ENCODE measurements at regions not wholly inside any gene's neighbourhood (a gene's known extent, or its start where the extent isn't known, plus 50 kb on each side); places are given as distances from the start of the nearest gene placed in this dataset.
"Not testable (repeated sequence)": the region's sequence is repeated elsewhere in the genome, so short reads cannot be mapped to it uniquely, and the experiment has no call there.

GRCh38 chr2:105989803-105990202, 204.3 kb downstream of the UXS1 start:
- H3K9ac ChIP-seq (ENCODE audit: low read length); H2BK5ac ChIP-seq (ENCODE audit: low read depth, low read length, poor library complexity); DNase-seq; H3K27me3 ChIP-seq (ENCODE audit: insufficient read depth, low read length); H2BK120ac ChIP-seq (ENCODE audit: insufficient read depth, low read length, poor library complexity); H2AK5ac ChIP-seq (ENCODE audit: low read length); H3K4me3 ChIP-seq (ENCODE audit: low read depth, low read length); H4K8ac ChIP-seq (ENCODE audit: low read depth, low read length); H3K18ac ChIP-seq (ENCODE audit: low read length); H3K4me1 ChIP-seq (ENCODE audit: control insufficient read depth in 1 of 2, insufficient read depth in 2 of 2, low read length in 2 of 2); H3K79me2 ChIP-seq (ENCODE audit: control insufficient read depth, insufficient read depth, low read length, poor library complexity); H3K4ac ChIP-seq (ENCODE audit: low read depth, low read length); H3K4me2 ChIP-seq (ENCODE audit: low read length); H4K12ac ChIP-seq (ENCODE audit: low read depth, low read length); H3K36me3 ChIP-seq (ENCODE audit: control insufficient read depth in 1 of 2, insufficient read depth in 2 of 2, low read length in 2 of 2); H4K91ac ChIP-seq (ENCODE audit: low read depth, low read length); H3K14ac ChIP-seq (ENCODE audit: low read length); H2BK12ac ChIP-seq (ENCODE audit: low read length); H3K27ac ChIP-seq (ENCODE audit: low read depth, low read length); H3K23ac ChIP-seq (ENCODE audit: low read length); H3K79me1 ChIP-seq (ENCODE audit: low read length); H2AFZ ChIP-seq (ENCODE audit: insufficient read depth, low read length, poor library complexity): not testable (repeated sequence)
- H3K9me3 ChIP-seq (ENCODE audit: insufficient read depth, low read depth, low read length) = peaks cover 11% of the 10 kb centered on the region
- WGBS (ENCODE audit: extremely low coverage, insufficient coverage, insufficient read length) = no CpG with 5 or more reads among the region's 2 CpGs

- Histone ChIP-seq H3K9ac (ENCODE audit: low read length) (no peak overlapping the region), H3K4me3 (ENCODE audit: low read depth, low read length) (no peak overlapping the region), H3K14ac (ENCODE audit: low read length) (no peak overlapping the region), H3K23ac (ENCODE audit: low read length) (no peak overlapping the region), H3K79me2 (ENCODE audit: control insufficient read depth, insufficient read depth, low read length, poor library complexity) (no peaks in the 10 kb centered on the region), H3K4ac (ENCODE audit: low read depth, low read length) (no peak overlapping the region), H3K36me3 (ENCODE audit: control insufficient read depth in 1 of 2, insufficient read depth in 2 of 2, low read length in 2 of 2) (no peaks in the 10 kb centered on the region), H3K9me3 (ENCODE audit: insufficient read depth, low read depth, low read length) (peaks cover 8% of the 10 kb centered on the region), H2AK5ac (ENCODE audit: low read length) (no peak overlapping the region), H3K18ac (ENCODE audit: low read length) (no peak overlapping the region), H3K27me3 (ENCODE audit: insufficient read depth, low read length) (no peaks in the 10 kb centered on the region), H4K8ac (ENCODE audit: low read depth, low read length) (no peak overlapping the region), H2AFZ (ENCODE audit: insufficient read depth, low read length, poor library complexity) (no peak overlapping the region), H4K91ac (ENCODE audit: low read depth, low read length) (no peak overlapping the region), H2BK120ac (ENCODE audit: insufficient read depth, low read length, poor library complexity) (no peak overlapping the region), H3K79me1 (ENCODE audit: low read length) (no peaks in the 10 kb centered on the region), H2BK5ac (ENCODE audit: low read depth, low read length, poor library complexity) (no peak overlapping the region), H3K4me1 (ENCODE audit: control insufficient read depth in 1 of 2, insufficient read depth in 2 of 2, low read length in 2 of 2) (no peaks in the 10 kb centered on the region), H3K4me2 (ENCODE audit: low read length) (no peak overlapping the region), H4K12ac (ENCODE audit: low read depth, low read length) (no peak overlapping the region), H2BK12ac (ENCODE audit: low read length) (no peak overlapping the region), H3K27ac (ENCODE audit: low read depth, low read length) (no peak overlapping the region)
- no peak for DNase-seq
Measured at GRCh38 chr2:105989070-105989469, 205.0 kb downstream of the UXS1 start.

GRCh38 chr2:105977807-105978206, 216.3 kb downstream of the UXS1 start:
- Histone ChIP-seq H3K23ac (ENCODE audit: low read length) (no peak overlapping the region), H2BK12ac (ENCODE audit: low read length) (no peak overlapping the region), H3K4me2 (ENCODE audit: low read length) (no peak overlapping the region), H3K4ac (ENCODE audit: low read depth, low read length) (no peak overlapping the region), H2AK5ac (ENCODE audit: low read length) (no peak overlapping the region), H3K27ac (ENCODE audit: low read depth, low read length) (no peak overlapping the region), H3K9me3 (ENCODE audit: insufficient read depth, low read depth, low read length) (peaks cover 6% of the 10 kb centered on the region), H4K91ac (ENCODE audit: low read depth, low read length) (no peak overlapping the region), H2BK5ac (ENCODE audit: low read depth, low read length, poor library complexity) (no peak overlapping the region), H3K79me1 (ENCODE audit: low read length) (no peaks in the 10 kb centered on the region), H2BK120ac (ENCODE audit: insufficient read depth, low read length, poor library complexity) (no peak overlapping the region), H2AFZ (ENCODE audit: insufficient read depth, low read length, poor library complexity) (no peak overlapping the region), H3K4me3 (ENCODE audit: low read depth, low read length) (no peak overlapping the region), H3K27me3 (ENCODE audit: insufficient read depth, low read length) (no peaks in the 10 kb centered on the region), H3K4me1 (ENCODE audit: control insufficient read depth in 1 of 2, insufficient read depth in 2 of 2, low read length in 2 of 2) (no peaks in the 10 kb centered on the region), H3K36me3 (ENCODE audit: control insufficient read depth in 1 of 2, insufficient read depth in 2 of 2, low read length in 2 of 2) (no peaks in the 10 kb centered on the region), H3K9ac (ENCODE audit: low read length) (no peak overlapping the region), H3K18ac (ENCODE audit: low read length) (no peak overlapping the region), H4K12ac (ENCODE audit: low read depth, low read length) (no peak overlapping the region), H3K14ac (ENCODE audit: low read length) (no peak overlapping the region), H4K8ac (ENCODE audit: low read depth, low read length) (no peak overlapping the region), H3K79me2 (ENCODE audit: control insufficient read depth, insufficient read depth, low read length, poor library complexity) (no peaks in the 10 kb centered on the region)
- DNase-seq = no peak
- no CpG with 5 or more reads among the region's 1 CpG for WGBS (ENCODE audit: extremely low coverage, insufficient coverage, insufficient read length)

- Histone ChIP-seq H2AK5ac (ENCODE audit: low read length) (no peak overlapping the region), H3K36me3 (ENCODE audit: control insufficient read depth in 1 of 2, insufficient read depth in 2 of 2, low read length in 2 of 2) (no peaks in the 10 kb centered on the region), H4K91ac (ENCODE audit: low read depth, low read length) (no peak overlapping the region), H3K4me1 (ENCODE audit: control insufficient read depth in 1 of 2, insufficient read depth in 2 of 2, low read length in 2 of 2) (no peaks in the 10 kb centered on the region), H3K23ac (ENCODE audit: low read length) (no peak overlapping the region), H3K4ac (ENCODE audit: low read depth, low read length) (no peak overlapping the region), H3K9me3 (ENCODE audit: insufficient read depth, low read depth, low read length) (peaks cover 6% of the 10 kb centered on the region), H3K27me3 (ENCODE audit: insufficient read depth, low read length) (no peaks in the 10 kb centered on the region), H3K4me2 (ENCODE audit: low read length) (no peak overlapping the region), H2BK5ac (ENCODE audit: low read depth, low read length, poor library complexity) (no peak overlapping the region), H3K79me2 (ENCODE audit: control insufficient read depth, insufficient read depth, low read length, poor library complexity) (no peaks in the 10 kb centered on the region), H3K79me1 (ENCODE audit: low read length) (no peaks in the 10 kb centered on the region), H2BK120ac (ENCODE audit: insufficient read depth, low read length, poor library complexity) (no peak overlapping the region), H3K4me3 (ENCODE audit: low read depth, low read length) (no peak overlapping the region), H2BK12ac (ENCODE audit: low read length) (no peak overlapping the region), H4K12ac (ENCODE audit: low read depth, low read length) (no peak overlapping the region), H3K27ac (ENCODE audit: low read depth, low read length) (no peak overlapping the region), H3K14ac (ENCODE audit: low read length) (no peak overlapping the region), H4K8ac (ENCODE audit: low read depth, low read length) (no peak overlapping the region), H3K9ac (ENCODE audit: low read length) (peak overlapping the region; percentile 23), H2AFZ (ENCODE audit: insufficient read depth, low read length, poor library complexity) (no peak overlapping the region), H3K18ac (ENCODE audit: low read length) (no peak overlapping the region)
- no CpG with 5 or more reads among the region's 5 CpGs for WGBS (ENCODE audit: extremely low coverage, insufficient coverage, insufficient read length)
- DNase-seq = peak; percentile 80 to 91
Measured at GRCh38 chr2:105977212-105977611, 216.9 kb downstream of the UXS1 start.

- H4K91ac ChIP-seq (ENCODE audit: low read depth, low read length) = no peak overlapping the region
- no peak overlapping the region for H3K18ac ChIP-seq (ENCODE audit: low read length)
- H3K4me3 ChIP-seq (ENCODE audit: low read depth, low read length) = no peak overlapping the region
- H4K12ac ChIP-seq (ENCODE audit: low read depth, low read length) = no peak overlapping the region
- H3K27ac ChIP-seq (ENCODE audit: low read depth, low read length) = no peak overlapping the region
- H3K36me3 ChIP-seq (ENCODE audit: control insufficient read depth in 1 of 2, insufficient read depth in 2 of 2, low read length in 2 of 2) = no peaks in the 10 kb centered on the region
- no peak overlapping the region for H2BK120ac ChIP-seq (ENCODE audit: insufficient read depth, low read length, poor library complexity)
- no peaks in the 10 kb centered on the region for H3K4me1 ChIP-seq (ENCODE audit: control insufficient read depth in 1 of 2, insufficient read depth in 2 of 2, low read length in 2 of 2)
- no peak overlapping the region for H3K14ac ChIP-seq (ENCODE audit: low read length)
- no peak for DNase-seq
- H3K27me3 ChIP-seq (ENCODE audit: insufficient read depth, low read length) = no peaks in the 10 kb centered on the region
- H2BK12ac ChIP-seq (ENCODE audit: low read length) = no peak overlapping the region
- peaks cover 6% of the 10 kb centered on the region for H3K9me3 ChIP-seq (ENCODE audit: insufficient read depth, low read depth, low read length)
- no peak overlapping the region for H3K4ac ChIP-seq (ENCODE audit: low read depth, low read length)
- H3K9ac ChIP-seq (ENCODE audit: low read length) = no peak overlapping the region
- H4K8ac ChIP-seq (ENCODE audit: low read depth, low read length) = no peak overlapping the region
- no peaks in the 10 kb centered on the region for H3K79me1 ChIP-seq (ENCODE audit: low read length)
- H3K79me2 ChIP-seq (ENCODE audit: control insufficient read depth, insufficient read depth, low read length, poor library complexity) = no peaks in the 10 kb centered on the region
- no peak overlapping the region for H2AFZ ChIP-seq (ENCODE audit: insufficient read depth, low read length, poor library complexity)
- no peak overlapping the region for H2BK5ac ChIP-seq (ENCODE audit: low read depth, low read length, poor library complexity)
- H3K23ac ChIP-seq (ENCODE audit: low read length) = no peak overlapping the region
- H3K4me2 ChIP-seq (ENCODE audit: low read length) = no peak overlapping the region
- no peak overlapping the region for H2AK5ac ChIP-seq (ENCODE audit: low read length)
Measured at GRCh38 chr2:105974812-105975211, 219.3 kb downstream of the UXS1 start.
